NCI-H460 (cell line): ENCODE measurements at regions not wholly inside any gene's neighbourhood (a gene's known extent, or its start where the extent isn't known, plus 50 kb on each side); places are given as distances from the start of the nearest gene placed in this dataset.

ENCODE experiments used
- DNase-seq: peaks from one replicate; pipeline ENCODE4 v3.0.0-alpha.2; 2016; ENCODE audit warnings: low read depth; ENCODE audit errors: extremely low read depth

GRCh38 chr20:7029019-7029418 is 261.5 kb downstream of the BMP2 start:
- DNase-seq, result no peak

DNA sequence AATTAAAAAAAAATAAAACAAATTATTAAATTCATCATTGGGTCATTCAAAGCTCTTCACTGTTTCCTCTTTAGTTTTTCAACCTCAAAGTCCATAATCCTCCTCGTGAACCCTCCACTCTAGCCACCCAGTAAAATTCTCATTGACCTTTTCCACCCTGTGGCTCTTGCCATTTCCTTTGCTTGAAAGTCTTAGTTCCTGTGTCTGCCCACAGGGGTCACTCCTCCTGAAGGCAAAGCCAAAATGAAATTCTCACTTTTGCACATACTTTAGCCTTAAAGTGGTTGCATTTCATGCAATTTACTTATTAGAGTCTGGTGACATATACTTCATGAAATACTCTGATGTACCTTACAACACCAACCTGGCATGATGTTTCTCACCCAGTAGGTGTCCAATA is 263.7 kb downstream of the BMP2 start:
- DNase-seq, result no peak

- no peak for DNase-seq
Measured at GRCh38 chr20:7038029-7038428, 270.5 kb downstream of the BMP2 start.

DNA sequence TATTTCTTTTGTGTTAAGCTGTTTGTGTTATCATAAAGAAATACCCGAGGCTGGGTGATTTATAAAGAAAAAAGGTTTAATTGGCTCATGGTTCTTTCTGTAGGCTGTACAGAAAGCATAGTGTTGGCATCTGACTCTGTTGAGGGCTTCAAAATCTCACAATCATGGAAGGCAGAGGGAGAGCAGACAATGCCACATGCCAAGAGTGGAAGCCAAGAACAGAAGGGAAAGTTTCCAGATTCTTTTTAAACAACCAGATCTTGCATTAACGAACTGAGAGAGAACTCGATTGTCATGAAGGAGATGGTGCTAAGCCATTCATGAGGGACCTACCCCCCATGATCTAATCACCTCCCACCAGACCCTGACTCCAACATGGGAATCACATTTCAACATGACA is 290.1 kb downstream of the BMP2 start:
- DNase-seq, result no peak

DNA sequence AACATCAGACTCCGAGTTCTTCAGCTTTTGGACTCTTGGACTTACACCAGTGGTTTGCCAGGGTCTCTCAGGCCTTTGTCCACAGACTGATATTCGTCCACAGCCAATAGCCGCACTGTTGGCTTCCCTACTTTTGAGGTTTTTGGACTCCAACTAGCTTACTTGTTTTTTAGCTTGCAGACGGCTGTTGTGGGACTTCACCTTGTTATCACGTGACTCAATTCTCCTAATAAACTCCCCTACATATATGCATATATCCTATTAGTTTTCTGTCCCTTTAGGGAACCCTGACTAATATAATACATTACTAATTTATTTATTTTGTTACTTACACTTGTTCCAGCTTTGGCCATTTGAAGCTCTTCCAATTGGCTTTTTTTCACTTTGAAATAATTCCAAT is 311.3 kb downstream of the BMP2 start:
- DNase-seq, result no peak

GRCh38 chr20:7080472-7080871 is 313.0 kb downstream of the BMP2 start:
- no peak for DNase-seq

- DNase-seq, result no peak
Measured at GRCh38 chr20:7085467-7085866, 318.0 kb downstream of the BMP2 start.

DNA sequence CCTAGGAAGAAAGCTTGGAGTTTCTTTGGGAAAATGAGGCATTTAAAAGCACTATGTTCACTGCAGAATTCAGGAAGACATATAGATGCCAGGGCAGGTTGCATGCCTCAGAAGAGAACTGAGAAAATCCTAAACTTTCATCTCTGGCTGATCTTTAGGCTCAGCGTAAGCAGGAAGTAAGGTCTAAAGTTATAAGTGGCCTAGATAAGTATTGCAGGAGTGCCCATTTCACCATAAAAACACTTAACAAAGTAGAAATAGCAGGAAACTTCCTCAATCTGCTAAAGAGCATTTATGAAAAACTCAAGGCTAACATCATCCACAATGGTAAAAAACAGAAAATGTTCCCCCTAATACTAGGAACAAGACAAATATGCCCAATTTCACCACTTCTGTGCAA is 320.3 kb downstream of the BMP2 start:
- no peak for DNase-seq

DNA sequence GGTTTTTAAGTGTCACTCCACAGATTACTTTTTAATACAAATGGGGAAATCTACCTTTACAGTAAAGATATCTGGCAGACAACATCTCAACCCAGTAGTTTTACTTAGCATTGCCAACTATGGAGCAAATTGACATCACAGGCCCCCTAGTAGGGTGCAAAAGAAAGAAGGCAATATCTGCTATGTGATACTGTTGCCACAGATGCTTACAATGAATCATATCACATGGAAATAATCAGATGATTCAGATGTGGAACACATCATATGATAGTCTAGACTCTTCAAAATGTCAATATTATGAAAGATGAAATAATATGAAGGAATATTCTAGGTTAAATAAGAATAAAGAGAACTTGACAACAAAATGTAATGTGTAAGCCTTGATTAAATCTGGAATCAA is 322.5 kb downstream of the BMP2 start:
- no peak for DNase-seq

GRCh38 chr20:7090811-7091210 is 323.3 kb downstream of the BMP2 start:
- DNase-seq, result no peak

- DNase-seq, result no peak
Measured at GRCh38 chr20:7091655-7092054, 324.2 kb downstream of the BMP2 start.

GRCh38 chr20:7094438-7094997 is 327.0 kb downstream of the BMP2 start:
- peak; percentile 17 for DNase-seq

GRCh38 chr20:7106910-7107309 is 339.4 kb downstream of the BMP2 start:
- no peak for DNase-seq

GRCh38 chr20:7108929-7109328 is 341.4 kb downstream of the BMP2 start:
- DNase-seq, result no peak

- DNase-seq, result peak; percentile 19
Measured at GRCh38 chr20:7113577-7114466, 346.3 kb downstream of the BMP2 start.

DNA sequence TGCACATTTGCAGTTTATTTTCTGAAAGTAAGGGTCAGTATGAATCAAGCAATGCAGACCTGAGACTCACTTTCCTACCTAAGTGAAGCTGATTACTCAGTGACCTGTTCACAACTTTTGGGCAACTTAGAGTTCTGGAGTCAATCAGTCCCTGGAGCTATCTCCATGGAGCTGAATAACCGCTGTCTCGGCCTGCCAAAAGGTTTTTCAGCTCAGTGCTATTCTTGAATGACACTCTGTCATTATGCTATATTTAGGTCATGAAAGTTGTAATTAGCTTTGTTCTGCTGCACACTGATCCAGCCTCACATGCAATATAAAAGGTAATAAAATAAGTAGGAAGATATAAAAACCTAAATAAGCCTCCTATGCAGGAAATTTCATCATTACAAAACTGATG is 356.0 kb downstream of the BMP2 start:
- DNase-seq, result no peak

DNA sequence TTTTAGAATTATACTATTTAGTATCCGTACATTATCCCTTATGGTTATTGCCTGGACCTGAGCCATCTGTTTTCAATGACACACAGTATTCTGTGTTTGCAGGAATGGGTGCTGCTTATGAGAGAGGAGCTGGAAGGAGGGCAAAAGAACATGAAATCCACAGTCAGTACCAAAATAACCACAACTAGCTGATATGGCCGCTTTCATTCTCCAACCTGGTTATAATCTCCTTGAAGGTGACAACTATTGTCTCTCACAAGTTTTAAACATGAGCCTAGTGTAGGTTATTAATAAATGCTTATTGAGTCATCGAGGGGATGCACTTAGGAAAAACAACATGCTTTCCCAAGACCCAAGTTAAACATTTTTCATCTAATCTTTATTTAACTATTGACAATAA is 356.6 kb downstream of the BMP2 start:
- no peak for DNase-seq

- no peak for DNase-seq
Measured at GRCh38 chr20:7136886-7137285, 369.4 kb downstream of the BMP2 start.

- no peak for DNase-seq
Measured at GRCh38 chr20:7137395-7138151, 370.1 kb downstream of the BMP2 start.

DNA sequence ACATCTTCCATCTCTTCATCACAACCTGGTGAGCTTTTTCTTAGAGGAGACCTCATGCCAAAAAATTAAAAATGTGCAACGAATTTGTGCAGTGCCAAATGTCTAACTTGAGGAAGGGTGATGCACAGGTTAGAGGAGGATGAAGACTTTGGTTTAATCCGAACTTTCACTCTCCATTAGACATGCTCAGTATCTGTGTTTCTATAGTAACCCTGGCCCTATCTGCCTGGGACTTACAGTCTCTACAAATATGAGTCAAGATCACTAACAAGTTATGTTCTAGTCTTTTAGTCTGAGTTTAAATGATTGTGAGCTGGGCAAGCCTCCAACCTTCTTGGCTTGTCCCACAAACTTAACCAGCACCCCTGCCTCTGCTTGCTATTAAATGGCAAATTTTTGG is 377.0 kb downstream of the BMP2 start:
- no peak for DNase-seq

DNA sequence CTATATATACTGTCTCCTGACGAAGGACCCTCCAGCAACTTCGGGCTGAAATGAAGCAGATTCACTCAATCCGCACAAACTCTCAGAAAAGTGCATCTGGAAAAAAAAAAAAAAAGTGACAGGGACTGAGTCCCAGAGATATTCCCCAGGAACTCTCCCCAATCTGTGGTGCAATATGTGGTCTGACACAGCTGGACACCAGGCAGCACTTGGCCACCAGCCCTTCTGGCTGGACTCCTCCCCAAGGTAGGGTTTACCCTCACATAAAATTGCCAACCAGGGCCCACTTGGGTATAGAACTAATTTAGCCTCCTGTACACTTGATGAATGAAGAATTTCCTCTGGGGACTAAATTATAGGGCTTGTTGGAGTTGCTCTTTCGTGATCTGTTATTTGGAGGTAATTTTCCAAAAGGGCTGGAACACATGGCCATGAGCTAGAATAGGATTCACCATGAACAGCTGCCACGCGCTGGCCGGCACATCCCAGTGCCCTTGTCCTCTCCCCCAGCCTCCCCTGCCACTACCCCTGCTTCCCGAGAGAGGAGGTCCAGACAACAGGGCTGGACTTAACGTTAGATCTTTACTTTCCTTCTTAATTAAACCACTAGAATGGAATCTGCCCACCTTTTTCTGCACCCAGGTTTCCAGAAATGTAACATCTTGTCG is 379.2 kb downstream of the BMP2 start:
- DNase-seq, result no peak
